ENCODE measurements at regions not wholly inside any gene's neighbourhood (a gene's known extent, or its start where the extent isn't known, plus 50 kb on each side); places are given as distances from the start of the nearest gene placed in this dataset.

DNA sequence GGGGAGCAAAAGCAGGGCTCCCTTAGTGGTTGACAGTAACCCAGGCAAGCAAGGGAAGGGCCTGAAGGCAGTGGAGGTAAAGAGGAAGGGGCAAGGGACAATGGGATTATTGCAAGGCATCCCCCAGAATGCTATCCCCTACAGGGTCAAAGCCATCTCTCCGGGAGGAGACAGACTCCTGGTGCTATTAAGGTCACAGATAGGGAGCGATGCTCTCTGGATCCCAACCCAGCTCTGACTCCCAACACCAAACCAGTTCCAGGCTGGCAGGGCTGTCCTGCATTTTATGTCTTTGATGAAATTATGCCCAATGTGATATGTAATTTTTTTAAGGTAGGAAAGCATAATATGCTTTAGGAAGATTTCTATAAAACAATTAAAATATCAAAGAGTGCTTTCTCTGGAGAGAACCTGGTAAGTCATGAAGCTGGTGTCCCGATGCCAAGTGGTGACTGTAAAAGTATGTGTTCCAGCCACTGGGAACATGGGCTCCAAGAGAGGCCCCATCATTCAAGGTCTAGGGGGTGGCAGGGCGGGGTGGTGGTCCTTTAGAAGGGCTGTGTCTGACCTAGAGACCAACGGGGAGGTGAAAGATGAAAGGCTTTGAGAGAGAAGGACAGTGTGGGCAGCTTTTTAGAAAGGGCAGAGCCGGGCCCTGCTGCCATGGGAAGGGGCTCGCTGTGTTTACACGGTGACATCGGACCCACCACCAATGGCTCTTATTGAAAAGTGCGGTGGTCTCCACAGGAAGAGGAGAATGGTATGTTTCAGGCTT is 276.5 kb downstream of the CDC5L start:
- BruUV-seq (replicated peaks) = no TSS peak
- no peak overlapping the region for H3K4me3 ChIP-seq (ENCODE audit: low read depth in 2 of 2, low read length in 2 of 2)
- POLR2A ChIA-PET = no interaction called here
- no peaks in the 10 kb centered on the region for H3K9me3 ChIP-seq (ENCODE audit: control insufficient read depth, insufficient read depth, low read depth, low read length)
- ATAC-seq (no peak), DNase-seq (ENCODE audit: low read depth, low spot score) (no peak)
- H3K27ac ChIP-seq (ENCODE audit: low read length) = no peak overlapping the region
- CTCF ChIA-PET = no interaction called here
- H3K27me3 ChIP-seq (ENCODE audit: control insufficient read depth, insufficient read depth, low read length) = no peaks in the 10 kb centered on the region
- TF ChIP-seq TCF7L2 (IDR thresholded peaks at IDR 0.05; ENCODE audit: low read depth, low read length) (no peak), POLR2AphosphoS5 (IDR thresholded peaks at IDR 0.05; ENCODE audit: low read depth, low read length) (no peak), CTCF (IDR thresholded peaks at IDR 0.05) (no peak), REST (IDR thresholded peaks at IDR 0.05; ENCODE audit: insufficient read depth in 1 of 2, low read depth in 2 of 2, low read length in 1 of 2) (no peak), SIN3A (IDR thresholded peaks at IDR 0.05; ENCODE audit: borderline replicate concordance, insufficient read depth, low read depth, low read length) (no peak)
- H3K36me3 ChIP-seq (ENCODE audit: control insufficient read depth, insufficient read depth, low read length) = no peaks in the 10 kb centered on the region
- 0 out of 2 replicates have a peak, but pooled peaks cover 5% of the 10 kb centered on the region for H3K4me1 ChIP-seq (ENCODE audit: control insufficient read depth, insufficient read depth, low read length)
- intact Hi-C loops (cut with micrococcal nuclease; ENCODE audit: unreplicated experiment) = no loop called here
- in situ Hi-C loops (cut with HindIII; ENCODE audit: low pct_unique_long_range_greater_than_20kb, low sequenced_read_pairs) = no loop called here

DNA sequence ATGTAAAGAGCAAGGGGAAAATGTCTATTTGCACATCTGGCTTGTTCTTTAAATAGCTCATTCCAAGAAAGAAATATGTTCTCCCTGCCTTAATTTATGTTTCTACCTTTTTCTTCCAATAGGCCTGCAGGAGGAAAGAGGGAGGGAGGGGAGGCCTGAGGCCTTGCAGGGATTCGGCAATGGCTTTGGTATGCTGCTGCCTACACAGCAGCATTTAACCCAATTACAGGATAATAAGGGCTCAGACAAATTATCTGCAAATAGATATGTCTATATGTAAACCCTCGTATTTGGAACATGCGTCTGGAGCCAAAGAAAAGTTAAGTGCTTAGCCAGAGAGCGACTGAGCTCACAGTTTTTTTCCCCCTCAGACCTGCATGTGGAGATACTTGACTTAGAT is 277.2 kb downstream of the CDC5L start:
- H3K4me3 ChIP-seq (ENCODE audit: low read depth in 2 of 2, low read length in 2 of 2) = no peak overlapping the region
- no TSS peak for BruUV-seq (replicated peaks)
- POLR2A ChIA-PET = no interaction called here
- in situ Hi-C loops (cut with HindIII; ENCODE audit: low pct_unique_long_range_greater_than_20kb, low sequenced_read_pairs) = no loop called here
- 0 out of 2 replicates have a peak, but pooled peaks cover 5% of the 10 kb centered on the region for H3K4me1 ChIP-seq (ENCODE audit: control insufficient read depth, insufficient read depth, low read length)
- H3K9me3 ChIP-seq (ENCODE audit: control insufficient read depth, insufficient read depth, low read depth, low read length) = no peaks in the 10 kb centered on the region
- intact Hi-C loops (cut with micrococcal nuclease; ENCODE audit: unreplicated experiment) = no loop called here
- DNase-seq (ENCODE audit: low read depth, low spot score) (no peak), ATAC-seq (no peak)
- CTCF ChIA-PET = no interaction called here
- TF ChIP-seq REST (IDR thresholded peaks at IDR 0.05; ENCODE audit: insufficient read depth in 1 of 2, low read depth in 2 of 2, low read length in 1 of 2) (no peak), TCF7L2 (IDR thresholded peaks at IDR 0.05; ENCODE audit: low read depth, low read length) (no peak), SIN3A (IDR thresholded peaks at IDR 0.05; ENCODE audit: borderline replicate concordance, insufficient read depth, low read depth, low read length) (no peak), CTCF (IDR thresholded peaks at IDR 0.05) (no peak), POLR2AphosphoS5 (IDR thresholded peaks at IDR 0.05; ENCODE audit: low read depth, low read length) (no peak)
- no peak overlapping the region for H3K27ac ChIP-seq (ENCODE audit: low read length)
- no peaks in the 10 kb centered on the region for H3K27me3 ChIP-seq (ENCODE audit: control insufficient read depth, insufficient read depth, low read length)
- H3K36me3 ChIP-seq (ENCODE audit: control insufficient read depth, insufficient read depth, low read length) = no peaks in the 10 kb centered on the region
